ENCODE measurements at regions not wholly inside any gene's neighbourhood (a gene's known extent, or its start where the extent isn't known, plus 50 kb on each side); places are given as distances from the start of the nearest gene placed in this dataset.
"Not testable (repeated sequence)": the region's sequence is repeated elsewhere in the genome, so short reads cannot be mapped to it uniquely, and the experiment has no call there.

DNA sequence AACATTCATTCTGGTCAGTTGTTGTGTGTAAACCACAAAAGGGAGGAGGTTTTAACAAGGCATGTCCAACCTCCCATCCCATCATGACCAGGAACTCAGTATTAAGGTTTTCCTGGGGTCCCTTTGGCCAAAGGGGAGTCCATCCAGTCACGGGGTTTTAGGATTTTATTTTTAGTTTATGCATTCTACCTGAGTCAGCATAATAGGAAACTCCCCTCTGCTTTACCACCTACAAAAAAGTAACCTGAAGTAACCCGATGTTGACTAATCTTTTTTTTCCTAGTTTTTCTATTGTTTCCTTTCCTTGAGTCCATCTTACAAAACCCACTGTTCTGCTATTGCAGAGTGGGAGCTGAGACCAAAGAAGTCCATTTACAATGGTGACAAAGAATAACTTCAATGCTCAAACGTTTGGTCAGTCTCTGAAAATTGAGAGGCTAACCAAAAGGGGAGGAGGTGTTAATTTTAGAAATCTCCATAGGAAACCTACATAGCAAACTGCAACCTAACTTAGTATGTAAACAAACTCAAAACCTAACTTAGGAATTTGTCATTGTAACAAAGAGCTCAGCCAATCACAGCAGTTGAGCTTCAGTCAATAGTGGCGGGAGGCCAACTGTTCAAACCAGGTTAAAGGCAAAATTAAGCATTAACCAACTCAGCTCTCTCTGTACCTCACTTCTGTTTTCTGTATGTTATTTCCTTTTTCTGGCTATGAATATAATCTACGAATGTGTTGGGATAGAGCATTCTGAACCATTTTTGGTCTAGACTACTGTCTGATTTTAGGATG, 1954.1 kb downstream of the PCDH9 start:
- no peak overlapping the region for H3K9ac ChIP-seq
- no peak for TF ChIP-seq CTCF (IDR thresholded peaks at IDR 0.05)
- no peak overlapping the region for H3K4me3 ChIP-seq (ENCODE audit: low read depth, low read length)
- H3K9me3 ChIP-seq (ENCODE audit: control insufficient read depth, low read length): no peaks in the 10 kb centered on the region
- H3K4me1 ChIP-seq: no peaks in the 10 kb centered on the region
- no peak overlapping the region for H2AFZ ChIP-seq
- no peak overlapping the region for H3K4me2 ChIP-seq (ENCODE audit: low read length)
- no peaks in the 10 kb centered on the region for H3K36me3 ChIP-seq (ENCODE audit: control insufficient read depth, insufficient read depth, low read length)
- no peaks in the 10 kb centered on the region for H3K79me2 ChIP-seq
- no peaks in the 10 kb centered on the region for H3K27me3 ChIP-seq (ENCODE audit: control insufficient read depth, insufficient read depth, low read length)
- no peak overlapping the region for H3K27ac ChIP-seq

- H3K4me1 ChIP-seq: no peaks in the 10 kb centered on the region
- H3K9ac ChIP-seq: no peak overlapping the region
- no peak overlapping the region for H3K4me3 ChIP-seq (ENCODE audit: low read depth, low read length)
- no peak overlapping the region for H3K27ac ChIP-seq
- no peak for TF ChIP-seq CTCF (IDR thresholded peaks at IDR 0.05)
- H3K27me3 ChIP-seq (ENCODE audit: control insufficient read depth, insufficient read depth, low read length): no peaks in the 10 kb centered on the region
- no peak overlapping the region for H2AFZ ChIP-seq
- H3K9me3 ChIP-seq (ENCODE audit: control insufficient read depth, low read length): no peaks in the 10 kb centered on the region
- no peak overlapping the region for H3K4me2 ChIP-seq (ENCODE audit: low read length)
- H3K36me3 ChIP-seq (ENCODE audit: control insufficient read depth, insufficient read depth, low read length): no peaks in the 10 kb centered on the region
- no peaks in the 10 kb centered on the region for H3K79me2 ChIP-seq
These were observed 1955.0 kb downstream of the PCDH9 start for GRCh38 chr13:65275108-65275507.

- not testable (repeated sequence) for H2AFZ ChIP-seq; H3K4me1 ChIP-seq; H3K79me2 ChIP-seq; H3K27ac ChIP-seq; H3K9ac ChIP-seq; H3K27me3 ChIP-seq (ENCODE audit: control insufficient read depth, insufficient read depth, low read length); H3K36me3 ChIP-seq (ENCODE audit: control insufficient read depth, insufficient read depth, low read length); H3K4me2 ChIP-seq (ENCODE audit: low read length); H3K9me3 ChIP-seq (ENCODE audit: control insufficient read depth, low read length); H3K4me3 ChIP-seq (ENCODE audit: low read depth, low read length)
These were observed 1956.2 kb downstream of the PCDH9 start for GRCh38 chr13:65273811-65274420.

- Histone ChIP-seq H3K4me1 (no peaks in the 10 kb centered on the region), H3K9me3 (ENCODE audit: control insufficient read depth, low read length) (no peaks in the 10 kb centered on the region), H3K79me2 (no peaks in the 10 kb centered on the region), H3K4me2 (ENCODE audit: low read length) (no peak overlapping the region), H3K27ac (no peak overlapping the region), H3K4me3 (ENCODE audit: low read depth, low read length) (no peak overlapping the region), H3K9ac (no peak overlapping the region), H2AFZ (no peak overlapping the region), H3K36me3 (ENCODE audit: control insufficient read depth, insufficient read depth, low read length) (no peaks in the 10 kb centered on the region), H3K27me3 (ENCODE audit: control insufficient read depth, insufficient read depth, low read length) (no peaks in the 10 kb centered on the region)
- TF ChIP-seq CTCF (IDR thresholded peaks at IDR 0.05): no peak
These were observed 1962.1 kb downstream of the PCDH9 start for GRCh38 chr13:65268009-65268408.

DNA sequence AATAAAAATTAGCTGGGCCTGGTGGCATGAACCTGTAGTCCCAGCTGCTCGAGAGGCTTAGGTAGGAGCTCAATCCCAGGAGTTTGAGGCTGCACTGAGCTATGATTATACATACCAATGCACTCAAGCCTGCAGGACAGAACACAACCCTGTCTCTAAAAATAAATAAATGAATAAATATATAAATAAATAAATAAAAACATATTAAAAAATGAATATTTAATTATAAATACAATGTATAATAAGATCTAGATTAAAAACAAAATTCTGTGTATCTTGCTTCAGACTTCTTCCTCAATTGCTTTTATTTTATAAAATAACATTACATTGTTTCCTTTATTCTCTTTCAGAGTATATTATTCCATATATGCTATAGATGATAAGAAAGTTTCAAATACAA, 1964.1 kb downstream of the PCDH9 start:
- Histone ChIP-seq H3K36me3 (ENCODE audit: control insufficient read depth, insufficient read depth, low read length) (no peaks in the 10 kb centered on the region), H3K4me3 (ENCODE audit: low read depth, low read length) (no peak overlapping the region), H3K79me2 (no peaks in the 10 kb centered on the region), H3K4me1 (no peaks in the 10 kb centered on the region), H3K27ac (no peak overlapping the region), H3K27me3 (ENCODE audit: control insufficient read depth, insufficient read depth, low read length) (no peaks in the 10 kb centered on the region), H3K9ac (no peak overlapping the region), H2AFZ (no peak overlapping the region), H3K9me3 (ENCODE audit: control insufficient read depth, low read length) (no peaks in the 10 kb centered on the region), H3K4me2 (ENCODE audit: low read length) (no peak overlapping the region)
- TF ChIP-seq CTCF (IDR thresholded peaks at IDR 0.05): no peak

All from parathyroid adenoma (tissue), 2 donors.